H9 (cell line): ENCODE measurements at regions not wholly inside any gene's neighbourhood (a gene's known extent, or its start where the extent isn't known, plus 50 kb on each side); places are given as distances from the start of the nearest gene placed in this dataset.

Source experiments
- DNase-seq: peaks from one replicate; pipeline ENCODE4 v3.0.0-alpha.2; 2017
- H2AFZ ChIP-seq: one replicate; pipeline ENCODE4 v1.6.1; 2013; ENCODE audit warnings: mild to moderate bottlenecking, low read length, control low read depth, moderate library complexity
- H2AK5ac ChIP-seq: 2 replicates; pipeline ENCODE4 v1.6.1; 2013; ENCODE audit warnings: low read length, control low read depth, mixed read lengths; ENCODE audit not compliant: insufficient read length
- H2BK120ac ChIP-seq: one replicate; pipeline ENCODE4 v1.6.1; 2013; ENCODE audit warnings: low read depth, mild to moderate bottlenecking, low read length, control low read depth, inconsistent platforms; ENCODE audit not compliant: poor library complexity, severe bottlenecking
- H2BK12ac ChIP-seq: 2 replicates; pipeline ENCODE4 v1.6.1; 2013; ENCODE audit warnings: low read length, control low read depth, mixed read lengths, low read depth; ENCODE audit not compliant: insufficient read length
- H2BK15ac ChIP-seq: 2 replicates; pipeline ENCODE4 v1.6.1; 2013; ENCODE audit warnings: low read depth, low read length, control low read depth
- H2BK20ac ChIP-seq: one replicate; pipeline ENCODE4 v1.6.1; 2013; ENCODE audit warnings: low read depth, mild to moderate bottlenecking, low read length, control low read depth, inconsistent platforms; ENCODE audit not compliant: poor library complexity, severe bottlenecking
- H2BK5ac ChIP-seq: 2 replicates; pipeline ENCODE4 v1.6.1; 2013; ENCODE audit warnings: low read length, control low read depth, mixed read lengths; ENCODE audit not compliant: insufficient read length
- H3K14ac ChIP-seq: 2 replicates; pipeline ENCODE4 v1.6.1; 2013; ENCODE audit warnings: low read length, control low read depth; ENCODE audit not compliant: insufficient read depth
- H3K18ac ChIP-seq: 2 replicates; pipeline ENCODE4 v1.6.1; 2013; ENCODE audit warnings: low read depth, mild to moderate bottlenecking, mixed read lengths, low read length, control low read depth; ENCODE audit not compliant: insufficient read length
- H3K23ac ChIP-seq: 2 replicates; pipeline ENCODE4 v1.6.1; 2013; ENCODE audit warnings: low read length, control low read depth, mixed read lengths, low read depth; ENCODE audit not compliant: insufficient read length
- H3K23me2 ChIP-seq: 2 replicates; pipeline ENCODE4 v1.6.1; 2013; ENCODE audit warnings: low read depth, mild to moderate bottlenecking, mixed read lengths, low read length, control low read depth; ENCODE audit not compliant: insufficient read length, poor library complexity, severe bottlenecking
- H3K27ac ChIP-seq: 2 replicates; pipeline ENCODE4 v1.5.1; 2013; ENCODE audit warnings: low read length, control low read depth, mixed read lengths, low read depth; ENCODE audit not compliant: insufficient read length
- H3K27me3 ChIP-seq: 2 replicates; pipeline ENCODE4 v1.6.1; 2013; ENCODE audit warnings: low read length, control low read depth, inconsistent platforms; ENCODE audit not compliant: insufficient read depth
- H3K4ac ChIP-seq: 2 replicates; pipeline ENCODE4 v1.6.1; 2013; ENCODE audit warnings: low read depth, mild to moderate bottlenecking, control low read depth, inconsistent platforms, low read length, moderate library complexity
- H3K4me1 ChIP-seq: 2 replicates; pipeline ENCODE4 v1.6.1; 2013; ENCODE audit warnings: low read length, control low read depth, inconsistent platforms; ENCODE audit not compliant: insufficient read depth
- H3K4me2 ChIP-seq: 2 replicates; pipeline ENCODE4 v1.6.1; 2013; ENCODE audit warnings: low read length, control low read depth, mixed read lengths; ENCODE audit not compliant: insufficient read length, insufficient read depth
- H3K56ac ChIP-seq: 2 replicates; pipeline ENCODE4 v1.6.1; 2013; ENCODE audit warnings: low read depth, mild to moderate bottlenecking, mixed read lengths, low read length, control low read depth; ENCODE audit not compliant: insufficient read length
- H3K79me1 ChIP-seq: 2 replicates; pipeline ENCODE4 v1.6.1; 2013; ENCODE audit warnings: low read depth, mild to moderate bottlenecking, moderate library complexity, low read length, control low read depth, inconsistent platforms; ENCODE audit not compliant: insufficient read depth, poor library complexity, severe bottlenecking
- H3K79me2 ChIP-seq: 2 replicates; pipeline ENCODE4 v1.6.1; 2013; ENCODE audit warnings: low read length, control low read depth, inconsistent platforms; ENCODE audit not compliant: insufficient read depth
- H3K9ac ChIP-seq: 2 replicates; pipeline ENCODE4 v1.6.1; 2013; ENCODE audit warnings: low read length, control low read depth, mixed read lengths; ENCODE audit not compliant: insufficient read length; ENCODE audit errors: extremely low read depth
- H3K9me3 ChIP-seq: one replicate; pipeline ENCODE4 v1.6.1; 2013; ENCODE audit warnings: low read depth, low read length, inconsistent platforms; ENCODE audit not compliant: control insufficient read depth
- H3T11ph ChIP-seq: one replicate; pipeline ENCODE4 v1.6.1; 2013; ENCODE audit warnings: mild to moderate bottlenecking, low read length, control low read depth, inconsistent platforms
- H4K20me1 ChIP-seq: one replicate; pipeline ENCODE4 v1.6.1; 2013; ENCODE audit not compliant: control insufficient read depth, insufficient read length, insufficient read depth
- H4K5ac ChIP-seq: 2 replicates; pipeline ENCODE4 v1.6.1; 2013; ENCODE audit warnings: low read depth, mild to moderate bottlenecking, mixed read lengths, low read length, control low read depth; ENCODE audit not compliant: insufficient read length
- H4K8ac ChIP-seq: replicated peaks from 2 replicates; pipeline ENCODE4 v1.6.1; 2013; ENCODE audit warnings: low read length, control low read depth, mixed read lengths, low read depth; ENCODE audit not compliant: insufficient read length
- H4K91ac ChIP-seq: 2 replicates; pipeline ENCODE4 v1.6.1; 2013; ENCODE audit warnings: low read depth, mild to moderate bottlenecking, moderate library complexity, mixed read lengths, low read length, control low read depth; ENCODE audit not compliant: insufficient read length
- H3K27ac Mint-ChIP-seq, 3 experiments: 2 replicates in 2 of 3; 3 replicates in 1 of 3; pipeline ENCODE4 v1.8.0; 2020 to 2021; ENCODE audit warnings: mixed read lengths in 3 of 3, mild to moderate bottlenecking in 1 of 3, moderate library complexity in 1 of 3
- H3K27me3 Mint-ChIP-seq: 2 replicates; pipeline ENCODE4 v1.8.0; 2021; ENCODE audit warnings: low read depth, mild to moderate bottlenecking, moderate library complexity, mixed read lengths
- H3K36me3 Mint-ChIP-seq, 3 experiments: 2 replicates in 2 of 3; 3 replicates in 1 of 3; pipeline ENCODE4 v1.8.0; 2020 to 2021; ENCODE audit warnings: low read depth in 3 of 3, mixed read lengths in 3 of 3; ENCODE audit not compliant: insufficient read depth in 1 of 3
- H3K4me1 Mint-ChIP-seq, 2 experiments: 2 replicates each; pipeline ENCODE4 v1.8.0; 2020; ENCODE audit warnings: mixed read lengths in 2 of 2
- H3K4me3 Mint-ChIP-seq, 2 experiments: 2 replicates in 1 of 2; 3 replicates in 1 of 2; pipeline ENCODE4 v1.8.0; 2020 to 2021; ENCODE audit warnings: mild to moderate bottlenecking in 2 of 2, mixed read lengths in 2 of 2, moderate library complexity in 1 of 2
- H3K9me3 Mint-ChIP-seq, 2 experiments: 2 replicates in 1 of 2; 3 replicates in 1 of 2; pipeline ENCODE4 v1.8.0; 2020; ENCODE audit warnings: mild to moderate bottlenecking in 2 of 2, mixed read lengths in 2 of 2, moderate library complexity in 1 of 2
- WGBS: extraction: QIAGEN DNeasy Blood & Tissue Kit; methylation state at CpG from one replicate; pipeline ENCODE4 v1.1.7; 2013; ENCODE audit warnings: missing lambda C conversion rate, low lambda C conversion rate, mixed read lengths; ENCODE audit not compliant: insufficient read length; ENCODE audit errors: extremely low coverage; 5-methylcytosine and 5-hydroxymethylcytosine counted together
- TF ChIP-seq, protein P1 (sequence below): fragments of 200-600 bp; sonication (generic); conservative IDR thresholded peaks from 3 replicates; pipeline ENCODE4 v1.8.0; 2021; ENCODE audit warnings: antibody characterized with exemption, mild to moderate bottlenecking

DNA sequence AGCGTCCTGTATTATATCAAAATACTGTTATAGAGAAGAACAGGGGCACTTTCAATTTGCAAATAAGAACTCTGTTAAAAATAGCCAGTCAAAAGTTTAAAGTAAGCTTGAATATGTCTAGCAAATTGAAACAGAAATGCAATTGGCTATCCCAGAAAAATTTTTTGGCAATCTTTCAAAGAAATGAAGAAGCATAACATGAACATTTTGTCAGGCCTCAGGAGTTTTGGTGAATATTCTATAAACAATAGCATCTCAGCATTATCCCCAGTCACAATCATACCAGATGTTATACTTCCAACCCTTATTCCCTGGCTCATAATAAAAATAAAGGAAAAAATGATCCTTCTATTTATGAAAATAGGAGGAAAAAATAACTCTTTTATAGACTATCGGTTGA is 252.4 kb downstream of the GRB14 start:
- no peak overlapping the region for H2BK5ac ChIP-seq
- H3K27ac ChIP-seq: no peak overlapping the region
- H3K79me1 ChIP-seq: no peaks in the 10 kb centered on the region
- H3K4me1 Mint-ChIP-seq: no peaks in the 10 kb centered on the region
- no peak overlapping the region for H3K4ac ChIP-seq
- H3K9ac ChIP-seq: no peak overlapping the region
- no peak overlapping the region for H3K4me2 ChIP-seq
- no peak overlapping the region for H3K27ac Mint-ChIP-seq
- no peaks in the 10 kb centered on the region for H3K27me3 ChIP-seq
- no peak overlapping the region for H2BK12ac ChIP-seq
- H3K56ac ChIP-seq: no peak overlapping the region
- no peak overlapping the region for H3K18ac ChIP-seq
- no peak overlapping the region for H3K4me3 Mint-ChIP-seq
- no peak overlapping the region for H2AFZ ChIP-seq
- no peak overlapping the region for H4K5ac ChIP-seq
- no CpG with 5 or more reads among the region's 2 CpGs for WGBS
- no peaks in the 10 kb centered on the region for H3K79me2 ChIP-seq
- no peak for DNase-seq
- H3K27me3 Mint-ChIP-seq: no peaks in the 10 kb centered on the region
- no peak overlapping the region for H4K91ac ChIP-seq
- no peak overlapping the region for H2BK15ac ChIP-seq
- no peak overlapping the region for H4K8ac ChIP-seq
- no peak overlapping the region for H3K14ac ChIP-seq
- TF ChIP-seq, protein P1, sequence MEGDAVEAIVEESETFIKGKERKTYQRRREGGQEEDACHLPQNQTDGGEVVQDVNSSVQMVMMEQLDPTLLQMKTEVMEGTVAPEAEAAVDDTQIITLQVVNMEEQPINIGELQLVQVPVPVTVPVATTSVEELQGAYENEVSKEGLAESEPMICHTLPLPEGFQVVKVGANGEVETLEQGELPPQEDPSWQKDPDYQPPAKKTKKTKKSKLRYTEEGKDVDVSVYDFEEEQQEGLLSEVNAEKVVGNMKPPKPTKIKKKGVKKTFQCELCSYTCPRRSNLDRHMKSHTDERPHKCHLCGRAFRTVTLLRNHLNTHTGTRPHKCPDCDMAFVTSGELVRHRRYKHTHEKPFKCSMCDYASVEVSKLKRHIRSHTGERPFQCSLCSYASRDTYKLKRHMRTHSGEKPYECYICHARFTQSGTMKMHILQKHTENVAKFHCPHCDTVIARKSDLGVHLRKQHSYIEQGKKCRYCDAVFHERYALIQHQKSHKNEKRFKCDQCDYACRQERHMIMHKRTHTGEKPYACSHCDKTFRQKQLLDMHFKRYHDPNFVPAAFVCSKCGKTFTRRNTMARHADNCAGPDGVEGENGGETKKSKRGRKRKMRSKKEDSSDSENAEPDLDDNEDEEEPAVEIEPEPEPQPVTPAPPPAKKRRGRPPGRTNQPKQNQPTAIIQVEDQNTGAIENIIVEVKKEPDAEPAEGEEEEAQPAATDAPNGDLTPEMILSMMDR: no peak
- no peaks in the 10 kb centered on the region for H3K4me1 ChIP-seq
- no peaks in the 10 kb centered on the region for H3K9me3 ChIP-seq
- peaks cover 1 to 27% (median 14%) of the 10 kb centered on the region in 3 experiments; a peak in 5 of 7 replicates for H3K36me3 Mint-ChIP-seq
- no peak overlapping the region for H2AK5ac ChIP-seq
- H2BK20ac ChIP-seq: no peak overlapping the region
- H2BK120ac ChIP-seq: no peak overlapping the region
- peaks cover 22 to 24% of the 10 kb centered on the region in 2 experiments for H3K9me3 Mint-ChIP-seq
- no peaks in the 10 kb centered on the region for H3K23me2 ChIP-seq
- no peak overlapping the region for H3K23ac ChIP-seq
- H3T11ph ChIP-seq: no peak overlapping the region
- H4K20me1 ChIP-seq: no peaks in the 10 kb centered on the region
